Midbrain (tissue), 1 donor: ENCODE measurements at regions not wholly inside any gene's neighbourhood (a gene's known extent, or its start where the extent isn't known, plus 50 kb on each side); places are given as distances from the start of the nearest gene placed in this dataset.
"Not testable (repeated sequence)": the region's sequence is repeated elsewhere in the genome, so short reads cannot be mapped to it uniquely, and the experiment has no call there.

ENCODE experiments used
- DNase-seq: peaks from one replicate; lab custom pipeline; 2025; lab: John Stamatoyannopoulos, UW

GRCh38 chr2:36163520-36164254, 191.9 kb upstream of the CRIM1 start:
- no peak for DNase-seq

GRCh38 chr2:36157093-36157492, 198.5 kb upstream of the CRIM1 start:
- not testable (repeated sequence) for DNase-seq

DNA sequence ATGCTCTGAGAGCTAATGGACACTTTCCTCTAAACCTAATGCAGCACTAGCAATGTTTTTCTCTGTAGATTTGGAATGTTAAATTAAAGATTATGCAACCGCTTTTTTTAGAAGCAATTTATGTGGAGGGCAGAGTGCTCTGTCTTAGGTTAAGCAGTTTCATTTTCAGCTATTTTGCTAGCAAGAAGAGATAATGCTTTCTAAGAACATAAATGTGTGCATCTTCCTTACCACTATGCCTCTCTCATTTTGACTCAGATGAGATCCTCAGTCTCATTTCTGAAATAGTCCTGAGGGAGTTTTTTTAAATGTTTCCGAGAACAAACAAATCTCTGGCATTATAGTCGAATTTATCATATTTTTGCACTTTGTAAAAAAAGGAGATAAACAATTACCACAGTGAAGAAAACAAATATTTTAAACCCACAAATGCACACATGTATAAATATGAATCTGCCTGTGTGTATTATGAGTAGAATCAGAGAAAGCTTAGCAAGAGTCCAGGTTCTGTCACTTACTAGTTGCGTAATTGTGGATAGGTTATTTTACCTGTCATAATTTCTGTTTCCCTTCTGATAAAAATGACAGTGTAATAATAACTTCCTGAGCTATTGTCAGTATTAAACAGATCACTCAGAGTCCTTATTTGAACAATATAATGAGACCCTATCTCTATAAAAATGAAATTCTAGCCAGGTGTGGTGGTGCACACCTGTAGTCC, 207.7 kb upstream of the CRIM1 start:
- no peak for DNase-seq

DNA sequence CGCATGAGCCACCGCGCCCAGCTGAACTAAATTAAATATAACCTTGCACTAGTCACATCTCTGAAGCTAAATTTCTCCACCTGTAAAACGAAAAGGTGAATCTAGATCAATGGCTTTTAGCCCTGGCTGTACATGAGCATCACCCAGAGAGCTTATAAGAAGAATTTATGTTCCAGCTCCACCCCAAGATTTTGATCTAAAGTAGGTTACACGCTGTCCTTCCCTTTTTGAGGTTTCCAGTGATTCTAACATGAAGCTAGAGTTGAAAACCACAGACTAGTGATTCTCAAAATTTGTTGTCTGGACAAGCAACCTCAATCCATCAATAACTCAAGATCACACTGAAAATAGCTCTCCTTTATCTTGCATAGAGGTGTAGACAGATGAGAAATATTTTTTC, 208.8 kb upstream of the CRIM1 start:
- no peak for DNase-seq

GRCh38 chr2:36140391-36140790, 215.2 kb upstream of the CRIM1 start:
- no peak for DNase-seq

DNA sequence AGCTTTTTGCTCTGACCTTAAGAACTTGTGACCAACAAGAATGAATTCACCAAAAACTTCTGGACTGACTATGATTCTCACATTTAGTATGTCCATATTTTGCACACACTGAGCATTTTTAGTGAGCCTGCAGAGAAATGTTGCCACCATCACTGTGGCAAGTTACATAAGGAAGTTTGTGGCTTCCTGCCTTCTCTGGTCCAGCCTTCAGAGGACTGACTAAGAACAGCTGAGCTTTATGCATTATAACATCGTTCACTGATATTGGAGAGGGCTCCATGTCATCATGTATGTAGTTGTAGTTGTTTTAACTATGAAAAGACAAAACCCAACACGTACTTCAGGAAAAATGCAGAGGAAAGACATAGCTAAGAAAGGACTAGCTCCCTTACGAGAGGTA, 218.0 kb upstream of the CRIM1 start:
- DNase-seq, result no peak

DNA sequence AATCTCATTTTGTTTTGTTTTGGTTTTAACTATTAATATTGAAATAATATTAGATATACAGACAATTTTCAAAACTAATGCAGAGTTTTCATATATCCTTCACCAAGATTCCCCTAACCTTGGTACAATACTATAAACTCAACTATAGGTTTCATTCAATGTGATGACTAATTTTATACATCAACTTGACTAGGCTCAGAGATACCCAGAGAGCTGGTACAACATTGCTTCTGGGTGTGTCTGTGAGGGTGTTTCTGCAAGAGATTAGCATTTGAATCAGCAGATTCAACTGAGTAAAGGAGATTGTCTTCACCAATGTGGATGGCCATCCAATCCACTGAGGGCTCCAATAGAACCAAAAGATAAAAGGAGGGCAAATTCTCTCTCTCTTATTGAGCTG, 221.3 kb upstream of the CRIM1 start:
- DNase-seq, result no peak

DNA sequence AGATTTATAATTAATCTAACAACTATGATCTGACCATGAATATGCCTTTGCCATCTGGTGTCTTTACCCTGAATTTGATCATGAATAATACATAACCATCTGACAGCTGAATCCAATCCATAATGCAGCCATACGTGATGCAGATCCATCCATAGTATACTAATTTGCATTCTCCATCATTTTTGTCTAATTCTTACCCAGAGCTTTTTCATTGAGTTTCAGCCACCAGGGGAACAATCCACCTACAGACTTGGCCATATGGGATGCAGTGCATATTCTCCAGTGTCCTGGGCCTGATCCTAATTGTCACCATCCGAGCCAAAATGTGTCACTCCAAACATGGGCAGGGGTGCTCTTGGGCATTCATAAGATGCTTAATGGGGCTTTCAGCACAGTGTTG, 227.2 kb upstream of the CRIM1 start:
- DNase-seq, result no peak

DNA sequence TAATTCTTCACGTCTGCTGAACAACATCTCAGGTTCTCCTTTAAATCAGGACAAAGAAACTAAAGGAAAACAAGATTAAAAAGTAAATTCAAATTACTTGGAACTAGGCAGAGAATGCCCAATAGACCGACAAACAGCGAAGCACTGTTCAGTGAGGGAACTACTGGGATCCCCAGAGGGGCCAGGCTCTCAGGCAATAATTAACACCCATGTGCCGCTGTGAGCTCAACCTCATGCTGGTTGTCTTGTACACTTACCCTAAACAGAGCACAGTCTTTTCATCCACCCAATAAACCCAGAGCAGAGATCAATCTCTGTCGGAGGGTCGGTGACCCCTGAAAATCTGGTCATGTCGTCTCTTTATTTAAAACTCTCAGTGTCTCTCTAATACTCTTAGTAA, 229.9 kb upstream of the CRIM1 start:
- DNase-seq, result no peak

DNA sequence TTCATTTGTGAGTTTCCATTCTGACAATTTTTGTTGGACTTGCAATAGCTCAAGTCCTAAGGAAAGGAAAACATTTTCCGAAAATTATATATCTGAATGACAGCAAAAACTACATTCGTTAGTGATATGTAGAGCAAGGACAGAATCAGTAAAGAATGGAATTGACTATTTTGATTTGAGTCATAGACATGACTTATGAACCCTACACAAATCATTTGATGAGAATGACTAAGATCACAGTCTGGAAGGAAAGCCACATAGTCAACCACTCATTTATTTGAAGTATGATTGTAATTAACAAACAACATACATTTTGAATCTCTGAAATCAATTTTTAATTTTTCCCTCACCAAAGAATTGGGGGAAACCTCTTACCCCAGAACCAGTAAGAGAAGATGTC, 231.6 kb upstream of the CRIM1 start:
- no peak for DNase-seq

DNA sequence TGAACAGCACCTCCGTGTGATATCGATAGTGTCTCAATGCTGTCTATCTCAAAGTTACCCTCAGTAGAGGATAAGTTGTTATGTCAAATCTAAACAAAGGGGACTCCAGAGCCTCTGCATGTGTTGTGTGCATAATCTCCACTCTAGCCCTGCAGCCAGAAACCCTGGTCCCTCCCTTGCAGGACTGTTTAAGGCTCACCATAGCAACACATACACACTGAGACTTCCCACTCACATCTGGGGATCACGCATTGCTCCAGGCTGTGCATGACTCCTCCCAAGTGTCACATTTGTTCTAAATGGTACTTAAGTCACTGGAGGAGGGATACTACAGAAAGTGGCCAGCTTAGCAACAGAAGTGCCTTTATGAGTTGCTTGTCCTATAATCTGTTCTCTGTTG, 258.6 kb upstream of the CRIM1 start:
- DNase-seq, result no peak

DNA sequence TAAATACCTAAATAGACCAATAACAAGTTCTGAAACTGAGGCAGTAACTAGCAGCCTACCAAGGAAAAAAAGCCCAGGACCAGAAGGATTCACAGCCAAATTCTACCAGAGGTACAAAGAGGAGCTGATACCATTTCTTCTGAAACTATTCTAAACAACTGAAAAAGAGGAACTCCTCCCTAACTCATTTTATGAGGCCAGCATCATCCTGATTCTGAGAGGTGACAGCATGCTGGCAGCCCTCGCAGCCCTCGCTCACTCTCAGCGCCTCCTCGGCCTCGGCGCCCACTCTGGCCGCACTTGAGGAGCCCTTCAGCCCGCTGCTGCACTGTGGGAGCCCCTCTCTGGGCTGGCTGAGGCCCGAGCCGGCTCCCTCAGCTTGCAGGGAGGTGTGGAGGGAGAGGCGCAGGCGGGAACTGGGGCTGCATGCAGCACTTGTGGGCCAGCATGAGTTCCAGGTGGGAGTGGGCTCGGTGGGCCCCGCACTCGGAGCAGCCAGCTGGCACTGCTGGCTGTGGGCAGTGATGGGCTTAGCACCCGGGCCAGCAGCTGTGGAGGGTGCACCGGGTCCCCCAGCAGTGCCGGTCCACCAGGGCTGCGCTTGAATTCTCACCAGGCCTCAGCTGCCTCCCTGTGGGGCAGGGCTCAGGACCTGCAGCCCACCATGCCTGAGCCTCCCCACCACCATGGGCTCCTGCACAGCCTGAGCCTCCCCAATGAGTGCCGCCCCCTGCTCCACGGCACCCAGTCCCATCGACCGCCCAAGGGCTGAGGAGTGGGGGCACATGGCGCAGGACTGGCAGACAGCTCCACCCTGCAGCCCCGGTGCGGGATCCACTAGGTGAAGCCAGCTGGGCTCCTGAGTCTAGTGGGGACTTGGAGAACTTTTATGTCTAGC, 263.5 kb upstream of the CRIM1 start:
- not testable (repeated sequence) for DNase-seq

GRCh38 chr2:36088716-36089328, 266.8 kb upstream of the CRIM1 start:
- DNase-seq, result no peak

GRCh38 chr2:36087344-36087743, 268.2 kb upstream of the CRIM1 start:
- no peak for DNase-seq

- no peak for DNase-seq
Observed at GRCh38 chr2:36079793-36080192, 275.8 kb upstream of the CRIM1 start.

GRCh38 chr2:36074008-36074407, 281.6 kb upstream of the CRIM1 start:
- no peak for DNase-seq

DNA sequence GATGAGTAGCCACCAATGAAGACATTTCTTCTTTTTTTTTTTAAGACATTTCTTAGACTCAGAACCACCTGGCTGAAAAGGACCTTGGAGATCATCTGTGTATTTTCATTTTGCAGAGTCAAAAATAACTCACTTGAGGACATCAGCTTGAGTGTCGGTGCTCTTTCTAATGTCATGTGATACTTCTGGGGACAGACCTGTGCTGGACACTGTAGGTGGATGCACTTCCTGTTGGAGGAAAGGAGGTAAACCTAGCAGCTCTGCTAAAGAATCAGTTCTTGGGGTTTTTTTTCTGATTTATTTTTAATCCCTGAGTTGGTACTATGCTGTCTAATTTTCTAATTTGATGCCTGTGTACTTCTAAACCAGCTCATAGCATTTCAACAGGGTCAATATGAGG, 283.9 kb upstream of the CRIM1 start:
- DNase-seq, result no peak

GRCh38 chr2:36069074-36069473, 286.5 kb upstream of the CRIM1 start:
- DNase-seq, result no peak

- DNase-seq, result no peak
Observed at GRCh38 chr2:36068086-36068485, 287.5 kb upstream of the CRIM1 start.

GRCh38 chr2:36060133-36060532, 295.4 kb upstream of the CRIM1 start:
- no peak for DNase-seq

GRCh38 chr2:36059691-36060090, 295.9 kb upstream of the CRIM1 start:
- no peak for DNase-seq

DNA sequence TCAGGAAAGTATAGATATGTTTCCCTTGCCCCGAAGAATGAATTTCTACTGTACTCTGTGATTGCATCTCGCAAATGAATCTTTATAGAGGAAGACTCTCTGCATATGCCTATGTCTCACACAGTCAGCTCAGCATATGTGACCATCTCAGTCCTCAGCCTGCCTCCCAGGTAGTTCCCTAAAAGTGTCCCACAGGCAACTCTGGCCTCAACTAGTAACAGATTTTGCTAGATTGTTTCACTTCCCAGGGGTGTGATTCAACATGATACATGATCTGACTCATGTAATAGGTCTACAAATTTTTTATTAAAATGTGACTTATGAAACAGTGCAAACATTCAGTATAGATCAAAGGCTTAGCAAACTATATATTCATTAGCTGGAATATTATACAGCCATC, 296.6 kb upstream of the CRIM1 start:
- no peak for DNase-seq
